Prostate gland (tissue), 2 donors: ENCODE measurements at regions not wholly inside any gene's neighbourhood (a gene's known extent, or its start where the extent isn't known, plus 50 kb on each side); places are given as distances from the start of the nearest gene placed in this dataset.

Experiments used
- DNase-seq: peaks from one replicate; pipeline ENCODE4 v3.0.0-alpha.2; 2019; ENCODE audit warnings: low spot score
- H3K27ac ChIP-seq, 2 donors: fragments of 200-600 bp; sonication (generic); 2 replicates each; pipeline ENCODE4 v1.5.1; 2017 to 2019
- H3K27me3 ChIP-seq: fragments of 200-600 bp; sonication (generic); replicated peaks from 2 replicates; pipeline ENCODE4 v1.5.1; 2019; ENCODE audit not compliant: insufficient read depth
- H3K36me3 ChIP-seq, 2 donors: fragments of 200-600 bp; sonication (generic); 1 replicate in 1 of 2; 2 replicates in 1 of 2; pipeline versions ENCODE4 v1.5.1 to v1.8.1; 2017 to 2019
- H3K4me1 ChIP-seq: fragments of 200-600 bp; sonication (generic); replicated peaks from 2 replicates; pipeline ENCODE4 v1.5.1; 2019
- H3K4me3 ChIP-seq, 2 donors: fragments of 200-600 bp; sonication (generic); 2 replicates each; pipeline ENCODE4 v1.5.1; 2017 to 2019
- H3K9me3 ChIP-seq: fragments of 200-600 bp; sonication (generic); 2 replicates; pipeline ENCODE4 v1.5.1; 2017
- POLR2A ChIP-seq: fragments of 450-650 bp; IDR thresholded peaks from one replicate; pipeline ENCODE4 v1.6.1; 2016; ENCODE audit warnings: antibody characterized with exemption, mild to moderate bottlenecking
- POLR2AphosphoS5 ChIP-seq: sonication (generic); formaldehyde crosslinking; IDR thresholded peaks from one replicate; pipeline ENCODE4 v1.6.1; 2017; ENCODE audit warnings: antibody characterized with exemption
- WGBS: methylation state at CpG from one replicate; pipeline ENCODE4 v1.1.5; 2018; 5-methylcytosine and 5-hydroxymethylcytosine counted together
- intact Hi-C: fragments of 100-400 bp; cut with DNase I; formaldehyde crosslinking; loops from one replicate; pipeline ENCODE4 v1.14.2; 2022
- TF ChIP-seq, protein P1 (sequence below), 4 experiments: fragments of 200-600 bp in 2 of 4; fragments of 450-650 bp in 2 of 4; sonication (generic) in 2 of 4; IDR thresholded peaks; 1 replicate in 3 of 4; 2 replicates in 1 of 4; pipeline ENCODE4 v1.5.1; 2016 to 2019; ENCODE audit warnings: antibody characterized with exemption in 4 of 4, mild to moderate bottlenecking in 2 of 4, moderate library complexity in 2 of 4

DNA sequence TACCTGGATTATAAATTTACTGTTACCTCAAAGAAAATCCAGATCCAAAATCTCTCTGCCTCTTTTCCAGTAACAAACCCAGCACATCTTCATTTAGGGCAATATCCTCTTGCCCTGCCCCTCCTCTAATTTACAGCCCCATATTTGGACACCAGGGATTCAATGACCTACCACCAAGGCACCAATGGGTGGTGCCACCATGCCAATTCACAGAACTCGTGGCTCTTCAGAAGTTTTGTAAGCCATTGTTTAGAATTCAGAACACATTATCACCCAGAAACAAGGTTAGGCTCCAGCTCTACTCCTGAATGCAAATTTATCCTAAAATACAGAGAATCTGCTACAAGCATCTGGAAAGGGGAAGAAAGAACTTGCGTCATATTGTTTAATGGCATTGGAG is 67.8 kb upstream of the SASH1 start:
- intact Hi-C loops: no loop called here
- DNase-seq: no peak
- TF ChIP-seq POLR2A (no peak), POLR2AphosphoS5 (no peak)
- TF ChIP-seq, protein P1, sequence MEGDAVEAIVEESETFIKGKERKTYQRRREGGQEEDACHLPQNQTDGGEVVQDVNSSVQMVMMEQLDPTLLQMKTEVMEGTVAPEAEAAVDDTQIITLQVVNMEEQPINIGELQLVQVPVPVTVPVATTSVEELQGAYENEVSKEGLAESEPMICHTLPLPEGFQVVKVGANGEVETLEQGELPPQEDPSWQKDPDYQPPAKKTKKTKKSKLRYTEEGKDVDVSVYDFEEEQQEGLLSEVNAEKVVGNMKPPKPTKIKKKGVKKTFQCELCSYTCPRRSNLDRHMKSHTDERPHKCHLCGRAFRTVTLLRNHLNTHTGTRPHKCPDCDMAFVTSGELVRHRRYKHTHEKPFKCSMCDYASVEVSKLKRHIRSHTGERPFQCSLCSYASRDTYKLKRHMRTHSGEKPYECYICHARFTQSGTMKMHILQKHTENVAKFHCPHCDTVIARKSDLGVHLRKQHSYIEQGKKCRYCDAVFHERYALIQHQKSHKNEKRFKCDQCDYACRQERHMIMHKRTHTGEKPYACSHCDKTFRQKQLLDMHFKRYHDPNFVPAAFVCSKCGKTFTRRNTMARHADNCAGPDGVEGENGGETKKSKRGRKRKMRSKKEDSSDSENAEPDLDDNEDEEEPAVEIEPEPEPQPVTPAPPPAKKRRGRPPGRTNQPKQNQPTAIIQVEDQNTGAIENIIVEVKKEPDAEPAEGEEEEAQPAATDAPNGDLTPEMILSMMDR (IDR thresholded peaks at IDR 0.05): no peak
- H3K4me3 ChIP-seq: no peak overlapping the region
- no peaks in the 10 kb centered on the region for H3K9me3 ChIP-seq
- no peaks in the 10 kb centered on the region for H3K4me1 ChIP-seq
- WGBS: 79% methylated on average over 2 of the region's 2 CpGs
- no peak overlapping the region for H3K27ac ChIP-seq
- H3K36me3 ChIP-seq: no peaks in the 10 kb centered on the region
- no peaks in the 10 kb centered on the region for H3K27me3 ChIP-seq

DNA sequence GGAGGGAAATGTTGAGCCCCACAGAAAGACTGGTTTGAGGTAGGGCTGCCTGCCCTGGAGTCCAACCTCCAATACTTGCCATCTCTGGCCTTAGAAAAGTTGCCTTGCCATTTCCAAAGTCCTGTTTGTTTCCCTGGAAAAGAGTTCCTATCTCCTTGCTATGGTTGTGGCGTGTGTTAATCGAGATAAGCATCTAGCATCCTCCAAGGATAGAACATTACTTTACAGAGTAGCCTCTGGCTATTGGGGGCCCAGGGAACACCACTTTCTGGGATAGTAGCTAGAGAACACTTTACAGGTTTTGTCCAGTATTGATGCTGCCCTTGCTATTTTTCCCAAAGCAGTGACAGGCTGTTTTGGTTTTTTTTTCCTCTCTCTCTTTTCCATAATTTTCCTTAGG is 57.4 kb upstream of the SASH1 start:
- Histone ChIP-seq H3K27me3 (no peaks in the 10 kb centered on the region), H3K4me1 (no peaks in the 10 kb centered on the region), H3K4me3 (no peak overlapping the region), H3K27ac (no peak overlapping the region), H3K36me3 (no peaks in the 10 kb centered on the region), H3K9me3 (no peaks in the 10 kb centered on the region)
- 73% methylated on average over 2 of the region's 2 CpGs for WGBS
- no peak for TF ChIP-seq POLR2AphosphoS5
- TF ChIP-seq, protein P1 (IDR thresholded peaks at IDR 0.05): no peak
- TF ChIP-seq POLR2A: no peak
- no peak for DNase-seq
- intact Hi-C loops: no loop called here

DNA sequence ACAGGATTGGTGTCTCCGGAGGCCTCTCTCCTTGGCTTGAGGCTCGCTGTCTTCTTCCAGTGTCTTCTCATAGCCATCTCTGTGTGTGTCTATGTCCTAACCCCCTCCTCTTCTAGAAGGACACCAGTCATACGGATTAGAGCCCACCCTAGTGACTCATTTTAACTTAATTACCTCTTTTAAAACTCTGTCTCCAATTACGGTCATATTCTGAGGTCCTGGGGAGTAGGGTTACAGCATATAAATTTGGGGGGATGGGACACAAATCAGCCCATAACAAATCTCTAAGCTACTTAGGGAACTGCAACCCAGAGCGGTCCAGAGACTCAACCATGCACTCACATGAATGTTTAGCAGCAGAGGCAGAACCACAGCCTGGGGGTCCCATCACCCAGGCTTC is 56.1 kb upstream of the SASH1 start:
- intact Hi-C loops: no loop called here
- TF ChIP-seq, protein P1 (IDR thresholded peaks at IDR 0.05): no peak
- TF ChIP-seq POLR2A (no peak), POLR2AphosphoS5 (no peak)

DNA sequence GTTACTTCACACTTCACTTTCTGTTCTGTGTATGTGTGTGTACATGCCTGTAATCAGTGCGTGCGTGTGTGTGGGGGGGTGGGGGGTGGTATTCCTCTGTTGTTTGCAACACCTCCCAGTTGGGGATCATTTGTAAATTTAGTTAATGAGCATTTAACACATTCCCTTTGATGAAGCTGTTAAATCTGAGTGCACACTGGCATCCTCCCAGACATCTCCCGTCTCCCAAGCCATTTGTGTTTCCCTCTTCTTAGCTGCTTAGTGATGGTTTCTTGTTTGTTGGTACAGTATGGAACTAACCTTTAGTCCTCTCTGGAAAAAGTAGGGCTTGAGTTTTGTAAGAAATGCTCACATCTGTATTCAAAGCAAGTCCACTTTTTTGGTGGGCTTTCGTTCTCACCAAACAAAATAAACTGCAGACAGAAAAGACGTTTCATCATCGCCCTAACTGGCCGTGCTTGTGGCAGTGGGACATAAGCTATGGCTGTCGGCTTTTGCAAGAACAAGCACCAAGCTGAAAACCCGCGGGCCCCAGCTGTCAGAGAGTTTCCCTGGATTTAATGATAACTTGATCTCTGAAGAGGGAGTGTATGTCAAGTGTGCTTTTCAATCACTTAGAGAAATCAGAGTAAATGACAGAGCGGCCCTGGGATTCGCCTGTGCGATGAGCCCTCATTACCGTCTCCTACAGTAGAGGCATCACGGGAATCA is 54.9 kb upstream of the SASH1 start:
- no peaks in the 10 kb centered on the region for H3K36me3 ChIP-seq
- H3K27me3 ChIP-seq: no peaks in the 10 kb centered on the region
- no peak for DNase-seq
- TF ChIP-seq POLR2A (no peak), POLR2AphosphoS5 (no peak)
- TF ChIP-seq, protein P1 (IDR thresholded peaks at IDR 0.05): no peak
- no peaks in the 10 kb centered on the region for H3K9me3 ChIP-seq
- H3K4me3 ChIP-seq: no peak overlapping the region
- WGBS: 92% methylated on average over 15 of the region's 15 CpGs
- intact Hi-C loops: no loop called here
- H3K27ac ChIP-seq: no peak overlapping the region
- H3K4me1 ChIP-seq: no peaks in the 10 kb centered on the region

More for the DNA sequence above, 56.1 kb upstream of the SASH1 start:
- DNase-seq: no peak
- H3K27ac ChIP-seq: no peak overlapping the region
- H3K9me3 ChIP-seq: no peaks in the 10 kb centered on the region
- H3K4me3 ChIP-seq: no peak overlapping the region
- no peaks in the 10 kb centered on the region for H3K27me3 ChIP-seq
- H3K4me1 ChIP-seq: no peaks in the 10 kb centered on the region
- H3K36me3 ChIP-seq: no peaks in the 10 kb centered on the region
- 82% methylated on average over 5 of the region's 5 CpGs for WGBS

DNA sequence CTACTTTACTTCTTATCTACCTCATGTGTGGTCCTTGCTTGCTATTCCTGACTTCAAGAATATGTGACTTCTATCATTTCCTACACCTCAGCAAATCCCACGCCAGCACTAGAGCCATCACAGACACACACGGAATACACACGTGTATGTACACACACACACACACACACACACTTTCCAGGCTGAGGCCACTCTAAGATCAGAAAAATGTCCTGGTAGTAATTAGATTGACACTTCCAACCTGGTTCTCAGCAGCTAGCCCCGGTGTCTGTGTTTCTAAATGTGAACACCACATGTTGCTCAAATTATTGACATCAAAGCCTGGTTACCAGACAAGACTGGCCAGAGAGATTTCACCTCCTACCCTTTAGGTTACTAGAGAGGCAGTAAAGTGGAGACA is 54.1 kb upstream of the SASH1 start:
- WGBS: 82% methylated on average over 4 of the region's 4 CpGs
- DNase-seq: no peak
- Histone ChIP-seq H3K4me1 (no peaks in the 10 kb centered on the region), H3K36me3 (no peaks in the 10 kb centered on the region), H3K27me3 (no peaks in the 10 kb centered on the region), H3K27ac (no peak overlapping the region), H3K4me3 (no peak overlapping the region), H3K9me3 (no peaks in the 10 kb centered on the region)
- no peak for TF ChIP-seq POLR2AphosphoS5
- TF ChIP-seq, protein P1 (IDR thresholded peaks at IDR 0.05): no peak
- no peak for TF ChIP-seq POLR2A
- intact Hi-C loops: no loop called here
